Adrenal gland (tissue), 9 donors: ENCODE measurements at regions not wholly inside any gene's neighbourhood (a gene's known extent, or its start where the extent isn't known, plus 50 kb on each side); places are given as distances from the start of the nearest gene placed in this dataset.

Experiments used
- DNase-seq, 7 donors: peaks; one replicate each; pipeline ENCODE4 v3.0.0-alpha.2; 2019 to 2020
- H3K27ac ChIP-seq, 5 donors: fragments of 200-600 bp; sonication (generic) in 4 of 5; 1 replicate in 3 of 5; 2 replicates in 2 of 5; pipeline versions ENCODE4 v1.5.1 to v1.8.0; 2016 to 2020; ENCODE audit warnings: mild to moderate bottlenecking in 1 of 5
- H3K27me3 ChIP-seq: fragments of 200-600 bp; 2 replicates; pipeline ENCODE4 v1.8.0; 2021
- H3K36me3 ChIP-seq, 2 donors: fragments of 200-600 bp; replicated peaks in 1 of 2; 1 replicate in 1 of 2; 2 replicates in 1 of 2; pipeline versions ENCODE4 v1.5.1 to v1.8.0; 2018 to 2022
- H3K4me1 ChIP-seq, 2 donors: fragments of 200-600 bp; replicated peaks in 1 of 2; 1 replicate in 1 of 2; 2 replicates in 1 of 2; pipeline versions ENCODE4 v1.5.1 to v1.8.0; 2018 to 2021
- H3K4me3 ChIP-seq, 4 donors: fragments of 200-600 bp; sonication (generic) in 3 of 4; one replicate each; pipeline ENCODE4 v1.5.1; 2016 to 2018
- H3K9me3 ChIP-seq, 3 donors: fragments of 200-600 bp; sonication (generic) in 1 of 3; replicated peaks in 1 of 3; 1 replicate in 2 of 3; 2 replicates in 1 of 3; pipeline versions ENCODE4 v1.5.1 to v1.8.0; 2016 to 2021
- POLR2A ChIP-seq, 2 donors: fragments of 450-650 bp; IDR thresholded peaks; one replicate each; pipeline ENCODE4 v1.6.1; 2017; ENCODE audit warnings: antibody characterized with exemption in 2 of 2, mild to moderate bottlenecking in 2 of 2, moderate library complexity in 1 of 2
- WGBS, 4 donors: extraction: QIAGEN DNeasy Blood & Tissue Kit in 2 of 4; methylation state at CpG; one replicate each; pipeline versions ENCODE4 v1.1.5 to v1.1.7; 2013 to 2017; 5-methylcytosine and 5-hydroxymethylcytosine counted together
- intact Hi-C, 2 donors: fragments of 100-400 bp; cut with DNase I; formaldehyde crosslinking; loops; one replicate each; pipeline versions ENCODE4 v1.14.1 to v1.15.0; 2022 to 2023
- TF ChIP-seq, protein P1 (sequence below), 6 experiments: fragments of 450-650 bp in 4 of 6; fragments of 200-600 bp in 2 of 6; sonication (generic) in 1 of 6; IDR thresholded peaks; 1 replicate in 5 of 6; 2 replicates in 1 of 6; pipeline versions ENCODE4 v1.5.1 to v1.8.0; 2016 to 2021; ENCODE audit warnings: antibody characterized with exemption in 6 of 6, mild to moderate bottlenecking in 2 of 6, moderate library complexity in 1 of 6
- donor health status: healthy with polysubstance abuse.
- donor health status: Bipolar disorder and iron deficiency.
- donor health status: DM: yes; HTN: yes; CAD: no.
- donor health status: DM: no; HTN: no; CAD: no.
- donor health status: DM: no; HTN: no; CAD: no.

DNA sequence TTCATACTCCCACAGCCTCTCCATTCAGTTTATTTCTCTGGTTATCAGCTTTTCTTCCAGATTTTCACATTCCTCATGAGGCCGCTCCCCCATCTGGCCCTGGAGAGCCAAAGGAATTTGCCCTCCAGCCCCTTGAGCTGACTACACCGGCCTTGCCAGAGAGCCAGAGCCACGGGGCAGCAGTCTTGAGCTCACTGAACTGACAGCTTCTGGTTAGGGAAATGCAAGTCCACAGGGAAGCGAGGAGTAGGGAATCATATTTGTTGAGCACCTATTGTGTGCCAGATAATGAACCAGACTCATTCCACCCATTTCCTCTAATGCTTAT, 102.4 kb downstream of the ABCC12 start:
- TF ChIP-seq POLR2A (IDR thresholded peaks at IDR 0.05) = no peak
- TF ChIP-seq, protein P1, sequence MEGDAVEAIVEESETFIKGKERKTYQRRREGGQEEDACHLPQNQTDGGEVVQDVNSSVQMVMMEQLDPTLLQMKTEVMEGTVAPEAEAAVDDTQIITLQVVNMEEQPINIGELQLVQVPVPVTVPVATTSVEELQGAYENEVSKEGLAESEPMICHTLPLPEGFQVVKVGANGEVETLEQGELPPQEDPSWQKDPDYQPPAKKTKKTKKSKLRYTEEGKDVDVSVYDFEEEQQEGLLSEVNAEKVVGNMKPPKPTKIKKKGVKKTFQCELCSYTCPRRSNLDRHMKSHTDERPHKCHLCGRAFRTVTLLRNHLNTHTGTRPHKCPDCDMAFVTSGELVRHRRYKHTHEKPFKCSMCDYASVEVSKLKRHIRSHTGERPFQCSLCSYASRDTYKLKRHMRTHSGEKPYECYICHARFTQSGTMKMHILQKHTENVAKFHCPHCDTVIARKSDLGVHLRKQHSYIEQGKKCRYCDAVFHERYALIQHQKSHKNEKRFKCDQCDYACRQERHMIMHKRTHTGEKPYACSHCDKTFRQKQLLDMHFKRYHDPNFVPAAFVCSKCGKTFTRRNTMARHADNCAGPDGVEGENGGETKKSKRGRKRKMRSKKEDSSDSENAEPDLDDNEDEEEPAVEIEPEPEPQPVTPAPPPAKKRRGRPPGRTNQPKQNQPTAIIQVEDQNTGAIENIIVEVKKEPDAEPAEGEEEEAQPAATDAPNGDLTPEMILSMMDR (IDR thresholded peaks at IDR 0.05) = no peak
- no peaks in the 10 kb centered on the region for H3K36me3 ChIP-seq
- H3K27me3 ChIP-seq = no peaks in the 10 kb centered on the region
- WGBS, 4 donors = 41 to 55% (median 45%) methylated on average over 4 of the region's 4 CpGs
- intact Hi-C loops = loop anchor here (5.0 to 10.0 kb wide), 2 partner anchors 909 to 911 kb away; partner anchors contain the start of gene NETO2 (in 2 of the 2)
- peaks cover 7 to 9% of the 10 kb centered on the region in 2 donors for H3K4me1 ChIP-seq
- H3K4me3 ChIP-seq = no peak overlapping the region
- peak overlapping the region in 1 of 5 donors; percentile 43 for H3K27ac ChIP-seq
- DNase-seq = peak in 6 of 7 donors; percentile 25 to 81 (median 51)
- no peaks in the 10 kb centered on the region for H3K9me3 ChIP-seq

DNA sequence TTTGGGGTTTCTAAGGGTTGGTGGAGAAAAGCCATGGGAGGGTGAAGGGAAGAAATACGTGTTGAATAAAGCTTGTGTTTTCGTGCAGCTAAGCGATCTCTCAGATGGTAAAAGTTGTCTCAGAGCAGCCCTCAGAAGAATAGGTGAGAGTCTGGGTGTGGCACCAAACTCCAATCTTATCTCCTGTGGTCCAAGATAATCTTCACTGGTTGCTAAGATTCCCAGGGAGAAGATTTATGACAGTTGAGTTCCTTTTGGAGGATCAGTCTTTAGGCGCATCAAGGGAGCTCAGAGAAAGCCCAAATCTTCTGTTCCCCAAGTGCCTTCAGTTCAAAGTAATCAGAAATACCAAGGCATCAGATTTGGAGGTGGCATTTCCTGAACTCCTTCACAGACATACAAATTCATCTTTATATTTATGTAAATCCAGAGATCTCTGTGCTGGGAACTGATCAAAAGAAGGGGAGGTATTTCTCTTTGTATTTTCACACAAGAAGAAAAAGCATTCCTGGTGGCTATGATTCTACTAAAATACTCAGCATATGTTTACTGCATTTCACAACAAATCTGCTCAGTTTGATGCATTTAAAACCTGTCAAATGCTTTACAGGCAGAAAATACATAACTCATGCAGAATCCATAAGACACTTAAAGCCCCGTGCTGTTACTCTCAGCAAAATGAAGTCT, 102.9 kb downstream of the ABCC12 start:
- Histone ChIP-seq H3K4me1 (peaks cover 7 to 9% of the 10 kb centered on the region in 2 donors), H3K27ac (no peak overlapping the region), H3K27me3 (no peaks in the 10 kb centered on the region), H3K36me3 (no peaks in the 10 kb centered on the region), H3K9me3 (no peaks in the 10 kb centered on the region), H3K4me3 (no peak overlapping the region)
- WGBS, 4 donors = 78 to 89% (median 83%) methylated on average over 5 of the region's 5 CpGs
- TF ChIP-seq, protein P1 (IDR thresholded peaks at IDR 0.05) = no peak
- no peak for TF ChIP-seq POLR2A (IDR thresholded peaks at IDR 0.05)
- no peak for DNase-seq
- intact Hi-C loops = loop anchor here (5.0 to 10.0 kb wide), 2 partner anchors 908 to 911 kb away; partner anchors contain the start of gene NETO2 (in 2 of the 2)

DNA sequence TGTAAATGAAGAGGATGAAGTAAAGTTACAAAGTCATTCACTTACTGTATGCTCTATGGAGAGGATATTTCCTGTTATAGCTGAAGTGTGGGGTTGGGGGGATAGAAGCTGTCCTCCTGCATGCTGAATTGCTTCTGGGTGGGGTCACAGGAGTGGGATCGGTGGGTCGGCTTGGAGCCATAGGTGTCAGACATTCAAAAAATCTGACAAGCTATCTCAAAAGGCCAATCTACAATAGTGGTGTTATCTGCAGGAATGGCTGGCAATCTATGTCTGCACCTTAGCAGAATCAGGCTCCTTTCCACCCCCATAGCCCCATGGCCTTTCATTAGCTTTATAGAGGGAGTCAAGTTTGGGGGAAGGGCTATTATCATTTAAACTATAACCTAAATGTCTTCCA, 104.9 kb downstream of the ABCC12 start:
- H3K27me3 ChIP-seq = no peaks in the 10 kb centered on the region
- no peaks in the 10 kb centered on the region for H3K36me3 ChIP-seq
- intact Hi-C loops = loop anchor here (5.0 to 10.0 kb wide), 2 partner anchors 906 to 909 kb away; partner anchors contain the start of gene NETO2 (in 2 of the 2)
- no peak overlapping the region for H3K4me3 ChIP-seq
- 92 to 100% (median 99%) methylated on average over 2 of the region's 2 CpGs for WGBS, 4 donors
- H3K27ac ChIP-seq = no peak overlapping the region
- no peak for DNase-seq
- TF ChIP-seq POLR2A (IDR thresholded peaks at IDR 0.05) = no peak
- TF ChIP-seq, protein P1 (IDR thresholded peaks at IDR 0.05) = no peak
- no peaks in the 10 kb centered on the region for H3K9me3 ChIP-seq
- H3K4me1 ChIP-seq = peaks cover 7 to 9% of the 10 kb centered on the region in 2 donors

DNA sequence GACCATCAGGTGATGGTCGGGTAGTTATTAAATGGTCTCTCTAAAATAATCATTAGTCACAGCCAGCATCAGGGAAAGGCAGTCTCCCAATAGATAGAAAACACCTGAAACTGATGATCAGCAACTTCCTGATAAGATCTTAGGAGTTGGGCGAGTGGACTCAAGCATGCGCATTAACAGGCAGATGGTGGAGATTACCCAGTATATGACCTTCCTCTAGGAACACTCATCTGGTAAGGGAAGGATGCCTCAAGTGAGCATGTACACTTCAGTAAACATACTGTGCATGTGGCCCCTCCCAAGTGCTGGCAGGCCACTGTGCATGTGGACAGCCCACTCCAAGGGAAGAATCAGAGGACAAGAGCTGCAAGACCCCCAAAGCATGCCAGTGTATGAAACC, 105.9 kb downstream of the ABCC12 start:
- no peak for DNase-seq
- no peak overlapping the region for H3K4me3 ChIP-seq
- H3K27ac ChIP-seq = no peak overlapping the region
- H3K36me3 ChIP-seq = no peaks in the 10 kb centered on the region
- intact Hi-C loops = loop anchor here (5.0 to 10.0 kb wide), 2 partner anchors 905 to 908 kb away; partner anchors contain the start of gene NETO2 (in 2 of the 2)
- H3K4me1 ChIP-seq = peaks cover 7 to 9% of the 10 kb centered on the region in 2 donors
- TF ChIP-seq, protein P1 (IDR thresholded peaks at IDR 0.05) = no peak
- TF ChIP-seq POLR2A (IDR thresholded peaks at IDR 0.05) = no peak
- H3K27me3 ChIP-seq = no peaks in the 10 kb centered on the region
- no peaks in the 10 kb centered on the region for H3K9me3 ChIP-seq
- 64 to 84% (median 80%) methylated on average over 3 of the region's 3 CpGs for WGBS, 4 donors
